ENCODE measurements at regions not wholly inside any gene's neighbourhood (a gene's known extent, or its start where the extent isn't known, plus 50 kb on each side); places are given as distances from the start of the nearest gene placed in this dataset.
"Not testable (repeated sequence)": the region's sequence is repeated elsewhere in the genome, so short reads cannot be mapped to it uniquely, and the experiment has no call there.

- DNase-seq = no peak
Observed at GRCh38 chr2:234719116-234719716, 222.3 kb upstream of the ARL4C start.

- DNase-seq = no peak
Observed at GRCh38 chr2:234716271-234716670, 219.4 kb upstream of the ARL4C start.

- no peak for DNase-seq
Observed at GRCh38 chr2:234715671-234716250, 218.9 kb upstream of the ARL4C start.

GRCh38 chr2:234714711-234715110 is 217.8 kb upstream of the ARL4C start:
- DNase-seq = no peak

GRCh38 chr2:234712421-234712935 is 215.6 kb upstream of the ARL4C start:
- DNase-seq = no peak

- no peak for DNase-seq
Observed at GRCh38 chr2:234711308-234711707, 214.4 kb upstream of the ARL4C start.

- DNase-seq = no peak
Observed at GRCh38 chr2:234710587-234710986, 213.7 kb upstream of the ARL4C start.

- DNase-seq = no peak
Observed at GRCh38 chr2:234710066-234710465, 213.2 kb upstream of the ARL4C start.

- DNase-seq = no peak
Observed at GRCh38 chr2:234708717-234709116, 211.8 kb upstream of the ARL4C start.

GRCh38 chr2:234708091-234708683 is 211.3 kb upstream of the ARL4C start:
- no peak for DNase-seq

- no peak for DNase-seq
Observed at GRCh38 chr2:234706086-234706485, 209.2 kb upstream of the ARL4C start.

GRCh38 chr2:234705108-234705507 is 208.2 kb upstream of the ARL4C start:
- no peak for DNase-seq

GRCh38 chr2:234703258-234703657 is 206.4 kb upstream of the ARL4C start:
- no peak for DNase-seq

- DNase-seq = no peak
Observed at GRCh38 chr2:234702731-234703225, 205.9 kb upstream of the ARL4C start.

GRCh38 chr2:234701841-234702240 is 205.0 kb upstream of the ARL4C start:
- no peak for DNase-seq

GRCh38 chr2:234701421-234701820 is 204.5 kb upstream of the ARL4C start:
- DNase-seq = no peak

GRCh38 chr2:234699456-234699855 is 202.6 kb upstream of the ARL4C start:
- DNase-seq = no peak

GRCh38 chr2:234697300-234697876 is 200.5 kb upstream of the ARL4C start:
- not testable (repeated sequence) for DNase-seq

- DNase-seq = no peak
Observed at GRCh38 chr2:234695981-234696380, 199.1 kb upstream of the ARL4C start.

GRCh38 chr2:234694244-234695013 is 197.5 kb upstream of the ARL4C start:
- no peak for DNase-seq

GRCh38 chr2:234693681-234694190 is 196.9 kb upstream of the ARL4C start:
- not testable (repeated sequence) for DNase-seq

- DNase-seq = not testable (repeated sequence)
Observed at GRCh38 chr2:234693191-234693590, 196.3 kb upstream of the ARL4C start.
